GM21576 (cell line): ENCODE measurements at regions not wholly inside any gene's neighbourhood (a gene's known extent, or its start where the extent isn't known, plus 50 kb on each side); places are given as distances from the start of the nearest gene placed in this dataset.

Source experiments
- ATAC-seq: cut with Tn5 transposase; IDR thresholded peaks from one replicate; pipeline ENCODE4 v1.9.1; 2021; ENCODE audit warnings: mild to moderate bottlenecking, moderate library complexity; ENCODE audit not compliant: unreplicated experiment

DNA sequence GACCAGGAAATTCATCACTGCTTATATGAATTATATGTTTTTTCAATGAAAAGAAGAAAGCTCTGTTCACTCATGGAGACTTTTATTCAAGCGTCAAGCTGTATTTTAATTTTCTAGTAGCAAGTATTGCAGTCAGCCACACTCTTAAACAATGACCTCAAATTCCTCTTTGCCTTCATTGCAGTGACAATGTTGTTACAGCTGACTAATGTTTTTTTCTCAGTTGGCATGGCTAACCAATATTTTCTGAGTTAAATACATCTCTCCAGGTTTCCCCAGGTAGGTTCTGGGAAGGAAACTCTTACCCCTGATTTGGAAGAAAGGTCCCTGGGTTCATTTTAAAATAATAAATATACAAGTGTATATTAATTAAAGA, 241.5 kb downstream of the WDR11 start:
- no peak for ATAC-seq

DNA sequence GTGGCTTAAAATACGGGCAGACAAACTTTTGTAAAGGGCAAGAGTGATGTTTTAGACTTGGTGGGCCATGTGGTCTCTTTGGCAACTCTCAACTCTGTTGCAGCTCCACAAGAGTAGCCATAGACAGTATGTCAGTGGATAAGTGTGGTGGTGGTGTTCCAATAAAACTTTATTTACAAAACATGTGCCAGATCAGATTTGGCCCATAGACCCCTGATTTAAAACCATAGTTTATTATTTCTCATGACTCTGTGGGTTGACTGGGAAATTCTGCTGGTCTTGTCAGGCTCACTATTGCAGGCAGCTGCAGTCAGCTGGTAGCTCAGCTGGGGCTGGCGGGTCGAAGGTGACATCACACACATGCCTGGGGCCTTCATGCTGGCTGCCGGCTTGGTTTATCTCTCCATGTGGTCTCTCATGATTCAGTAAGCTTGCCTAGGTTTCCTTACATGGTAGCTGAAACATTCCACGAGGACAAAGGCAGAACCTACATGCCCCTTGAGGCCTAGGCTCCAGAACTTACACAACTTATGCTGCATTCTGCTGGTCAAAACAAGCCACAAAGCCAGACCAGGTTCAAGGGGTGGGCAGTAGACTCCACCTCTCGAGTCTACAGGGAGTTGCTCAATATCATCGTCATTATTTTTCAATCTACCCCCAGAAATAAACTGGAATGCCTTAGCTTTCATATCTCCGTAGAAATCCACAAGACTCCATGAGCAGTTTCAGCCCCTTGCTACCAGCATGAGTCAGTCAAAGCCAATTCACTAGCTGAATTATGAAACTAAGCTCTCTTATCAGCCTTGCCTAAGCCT, 245.7 kb downstream of the WDR11 start:
- no peak for ATAC-seq

DNA sequence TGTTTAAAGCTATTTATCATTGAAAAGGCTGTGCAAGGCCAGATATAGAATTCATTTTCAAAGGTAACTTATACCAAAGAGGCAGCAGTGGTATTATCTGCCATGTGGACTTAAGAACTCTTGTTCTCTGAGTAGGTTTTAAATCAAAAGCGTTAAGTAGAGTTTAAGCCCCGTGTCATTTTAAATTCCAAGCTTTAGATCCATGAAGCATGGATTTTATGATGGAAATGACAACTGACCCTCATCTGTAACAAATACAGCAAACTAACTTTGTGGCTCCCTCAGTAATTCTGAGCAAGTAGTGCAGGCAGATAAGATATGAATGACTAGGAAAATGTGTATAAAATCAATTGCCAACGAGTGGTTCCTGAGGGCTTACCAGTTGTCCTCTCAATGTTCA, 247.0 kb downstream of the WDR11 start:
- no peak for ATAC-seq

DNA sequence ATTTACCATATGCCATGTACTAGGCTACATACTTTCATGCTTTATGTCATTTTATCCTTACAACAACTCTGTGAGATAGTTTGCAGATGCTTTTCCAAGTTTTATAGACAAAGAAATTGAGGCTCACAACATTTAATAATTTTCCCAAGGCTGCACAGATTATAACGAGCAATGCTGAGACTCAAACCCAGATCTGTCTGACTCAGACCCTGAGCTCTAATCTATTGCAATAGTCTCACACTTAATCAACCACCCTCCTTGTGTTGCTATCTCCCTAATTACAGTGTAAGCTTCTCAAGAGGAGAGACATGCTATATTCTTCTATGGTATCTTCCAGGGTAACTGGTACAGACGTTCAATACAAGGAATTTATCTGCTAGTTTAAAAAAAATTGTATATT, 247.6 kb downstream of the WDR11 start:
- no peak for ATAC-seq

DNA sequence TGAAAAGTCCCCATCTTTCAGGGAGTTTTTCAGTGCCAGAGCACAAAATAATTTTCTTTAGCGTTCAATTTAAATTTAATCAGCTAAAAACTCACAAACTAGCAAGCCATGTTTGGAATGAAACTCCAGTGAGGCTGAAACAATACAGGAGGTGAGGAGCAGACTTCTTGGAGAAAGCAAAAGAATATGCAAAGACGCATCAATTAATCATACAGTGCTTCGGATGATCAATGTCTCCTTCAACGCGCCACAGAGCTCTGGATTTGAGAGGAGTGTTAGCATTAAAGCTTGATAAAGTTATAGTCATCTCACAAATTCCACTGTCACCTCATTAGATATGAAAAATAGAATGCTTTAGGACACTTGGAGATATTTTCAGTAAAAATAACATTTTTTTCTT, 248.0 kb downstream of the WDR11 start:
- no peak for ATAC-seq

DNA sequence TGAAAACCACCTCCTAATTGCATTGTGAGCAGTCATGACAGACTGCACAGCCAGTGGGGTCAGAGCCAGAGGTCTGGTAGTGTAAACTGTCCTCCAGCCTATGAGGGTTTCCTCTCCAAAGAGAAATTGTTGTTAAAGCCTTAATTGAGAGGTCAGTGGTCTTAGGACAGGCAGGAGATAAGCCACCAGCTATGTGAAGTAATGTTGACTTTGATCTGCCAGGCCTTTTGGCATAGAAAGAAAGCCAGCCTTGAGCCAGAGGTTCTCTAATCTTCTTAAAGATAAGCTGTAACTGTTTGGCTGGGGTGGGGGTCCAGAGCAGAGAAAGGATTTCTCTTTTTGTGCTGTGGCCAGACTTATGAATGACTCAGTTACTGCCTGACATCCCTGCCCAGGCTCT, 248.4 kb downstream of the WDR11 start:
- no peak for ATAC-seq

DNA sequence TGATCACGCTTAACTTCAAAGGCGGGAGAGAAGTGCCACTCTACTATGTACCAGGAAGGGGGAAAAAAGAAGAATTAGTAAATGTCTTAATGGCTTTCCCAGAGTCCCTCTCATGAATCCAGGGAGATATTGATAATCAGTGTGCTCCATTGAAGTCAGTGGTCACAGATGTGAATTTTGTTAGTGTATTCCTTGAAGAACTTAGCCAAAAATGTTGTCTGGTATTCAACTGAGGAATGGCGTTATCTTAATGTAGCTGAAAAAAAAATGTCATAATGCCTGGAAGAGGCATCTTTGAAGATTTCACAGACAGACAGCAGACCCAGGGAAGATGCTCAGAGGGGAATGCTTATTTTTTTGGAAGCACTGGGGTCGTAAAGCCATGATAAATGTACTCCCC, 250.4 kb downstream of the WDR11 start:
- no peak for ATAC-seq

DNA sequence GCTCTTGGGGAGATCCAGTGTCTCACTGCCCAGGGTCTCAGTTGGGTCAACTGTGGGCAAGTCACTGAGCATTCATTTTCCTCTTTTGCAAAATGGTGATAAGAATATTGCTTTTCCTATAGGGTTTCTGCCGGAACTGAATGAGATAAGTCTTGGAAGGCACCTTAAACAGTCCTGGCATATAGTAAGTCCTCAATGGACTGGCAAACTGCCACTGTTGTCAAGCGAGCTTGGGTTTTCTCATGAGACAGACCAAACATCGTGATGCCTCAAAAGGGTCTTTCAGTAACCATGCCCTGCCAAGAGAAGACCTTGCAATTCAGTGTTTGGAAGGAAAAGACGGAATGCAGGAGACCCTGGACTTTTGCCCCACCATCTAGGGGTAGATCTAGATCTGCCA, 251.5 kb downstream of the WDR11 start:
- ATAC-seq: no peak

DNA sequence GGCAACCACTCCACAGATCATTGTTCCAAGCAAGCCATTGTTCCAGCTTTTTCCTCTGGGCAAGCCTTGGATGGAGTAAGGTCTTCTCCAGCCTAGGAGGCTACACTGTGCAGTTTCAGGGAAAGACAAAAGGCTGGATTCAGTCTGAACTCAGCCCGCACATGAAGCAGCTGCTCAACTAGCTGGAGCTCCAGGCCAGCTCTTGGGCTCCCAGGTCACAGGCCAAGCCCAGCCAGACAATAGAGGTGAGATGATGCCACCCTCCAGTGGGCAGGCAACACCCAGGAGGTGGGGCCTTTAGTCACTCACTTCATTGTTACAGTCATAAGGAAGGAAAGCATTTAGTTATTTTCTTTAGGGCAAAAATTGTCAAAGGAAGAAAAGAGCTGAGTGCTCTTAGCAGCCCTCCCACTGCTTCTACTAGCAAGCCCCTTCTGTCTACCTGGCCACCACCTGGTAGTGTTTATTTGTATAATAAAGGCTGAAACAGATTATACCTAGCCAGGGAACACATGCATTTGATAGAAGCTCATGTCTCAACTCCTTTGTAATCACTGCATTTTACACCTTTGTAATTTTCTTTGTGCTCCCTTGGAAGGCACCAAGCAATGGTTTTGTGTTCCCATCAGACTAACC, 253.4 kb downstream of the WDR11 start:
- no peak for ATAC-seq

DNA sequence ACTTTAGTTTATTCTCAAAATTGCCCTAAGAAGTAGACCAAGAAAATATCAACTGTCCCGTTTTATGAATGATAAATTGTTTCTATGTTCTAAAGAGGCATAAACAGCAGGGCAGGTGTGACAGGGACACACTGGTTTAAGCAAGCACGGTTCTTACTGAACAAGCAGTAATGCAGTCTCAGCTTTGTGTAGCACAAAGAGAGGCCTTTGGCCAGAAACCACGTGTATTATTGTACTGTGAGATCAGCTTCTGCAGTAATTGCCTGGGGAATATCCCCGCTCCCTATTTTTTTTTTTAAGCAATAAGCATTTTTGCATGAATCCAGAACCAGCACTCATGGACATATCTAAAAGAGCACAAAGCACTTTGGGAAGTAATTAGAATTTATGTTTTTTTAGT, 255.4 kb downstream of the WDR11 start:
- ATAC-seq: no peak

DNA sequence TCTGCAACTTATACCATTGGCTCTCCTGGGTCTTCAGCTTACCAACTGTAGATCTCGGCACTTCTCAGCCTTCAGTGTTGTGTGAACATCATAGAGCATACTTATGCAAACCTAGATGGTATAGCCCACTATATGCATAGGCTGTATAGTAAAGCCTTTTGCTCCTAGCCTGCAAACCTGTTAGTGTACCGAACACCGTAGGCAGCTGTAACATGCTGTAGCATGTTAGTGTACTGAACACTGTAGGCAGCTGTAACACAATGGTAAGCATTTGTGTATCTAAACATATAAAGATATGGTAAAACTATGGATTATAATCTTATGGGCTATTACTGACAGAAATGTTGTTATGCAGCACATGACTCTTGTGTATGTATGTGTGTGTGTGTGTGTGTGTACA, 256.9 kb downstream of the WDR11 start:
- ATAC-seq: no peak

DNA sequence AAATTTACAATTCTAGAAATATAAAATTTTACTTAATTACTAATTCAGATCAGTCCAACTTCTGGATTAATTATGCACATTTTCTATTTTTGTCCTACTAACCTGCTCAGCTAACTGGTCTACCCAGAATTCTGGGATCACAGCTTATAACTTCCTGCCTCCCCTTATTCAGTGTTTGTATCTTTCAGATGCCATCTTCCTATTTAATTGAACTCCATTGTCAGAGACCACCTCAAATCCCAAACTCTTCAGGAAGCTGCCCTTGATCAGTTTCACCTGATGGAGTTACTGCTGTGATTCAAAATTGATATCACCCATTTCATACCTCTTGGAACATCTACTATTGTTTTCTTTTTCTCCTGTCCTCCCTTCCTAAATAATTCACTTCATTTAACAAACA, 259.2 kb downstream of the WDR11 start:
- ATAC-seq: no peak

DNA sequence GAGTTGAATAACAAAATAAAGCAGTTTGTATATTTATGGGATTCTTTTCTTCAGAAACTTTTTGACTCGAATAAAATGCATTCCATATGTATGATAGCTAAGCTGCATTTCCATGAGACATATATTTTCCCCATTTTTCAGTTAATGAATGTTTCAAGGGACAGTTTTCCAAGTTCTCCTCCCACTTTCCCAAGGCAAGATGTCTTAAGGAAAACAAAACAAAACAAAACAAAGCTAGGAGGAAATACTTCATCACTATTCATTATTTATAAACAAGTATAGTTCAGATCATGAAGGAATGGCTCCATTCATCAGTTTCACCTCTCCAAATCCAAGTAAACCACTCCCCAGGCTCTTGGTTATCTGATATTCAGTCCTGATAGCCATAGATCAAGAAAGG, 261.0 kb downstream of the WDR11 start:
- ATAC-seq: no peak

DNA sequence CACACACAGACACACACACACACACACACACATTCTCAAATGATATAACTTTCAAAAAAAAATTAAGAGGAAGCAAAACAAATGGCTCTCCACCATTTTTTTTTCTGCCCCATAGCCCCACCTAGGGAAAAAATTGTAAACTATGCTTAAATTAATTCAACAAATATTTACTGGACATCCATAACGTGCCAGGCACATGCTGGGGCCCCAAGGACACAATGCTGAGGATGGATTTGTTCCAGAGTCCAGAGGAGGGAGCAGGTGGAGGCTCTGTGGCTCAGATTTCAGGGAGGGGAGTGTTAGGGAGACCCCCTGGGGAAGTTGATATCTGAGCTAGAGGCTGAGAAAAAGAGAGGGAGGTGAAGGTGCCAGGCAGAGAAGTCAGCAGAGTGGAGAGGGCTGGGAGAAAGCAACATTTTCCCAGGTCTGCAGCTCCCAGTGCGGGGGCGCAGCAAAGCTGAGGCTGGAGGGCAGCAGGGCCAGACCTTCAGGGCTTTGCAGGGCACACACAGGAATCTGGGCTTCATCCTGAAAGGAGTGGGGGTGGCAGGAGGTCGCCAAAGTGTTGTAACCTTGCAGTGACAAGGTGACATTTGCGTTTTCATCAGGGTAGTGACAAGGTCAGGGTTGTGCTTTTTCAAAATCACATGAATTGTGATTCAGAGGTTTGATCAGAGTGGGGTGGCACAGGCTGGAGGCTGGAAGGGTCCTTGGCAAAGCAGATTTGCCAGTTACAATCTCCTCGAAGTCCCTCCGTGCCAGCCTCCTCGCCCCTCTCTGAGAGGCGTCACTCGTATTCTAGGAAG, 261.6 kb downstream of the WDR11 start:
- ATAC-seq: no peak

DNA sequence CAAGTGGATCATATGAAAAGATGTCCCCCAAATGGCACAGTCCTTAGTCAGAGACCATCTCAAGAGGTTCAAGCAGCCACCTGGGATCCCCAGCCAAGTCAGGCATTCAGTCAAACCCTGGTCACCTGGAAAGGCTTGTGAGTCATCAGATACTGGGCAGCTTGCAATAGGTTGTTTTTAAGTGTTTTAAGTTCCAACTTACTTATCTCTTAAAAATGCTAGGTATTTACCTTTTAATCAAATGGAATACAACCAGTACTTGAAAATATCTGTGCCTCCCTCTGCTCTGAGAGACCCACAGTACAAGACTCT, 262.2 kb downstream of the WDR11 start:
- no peak for ATAC-seq

DNA sequence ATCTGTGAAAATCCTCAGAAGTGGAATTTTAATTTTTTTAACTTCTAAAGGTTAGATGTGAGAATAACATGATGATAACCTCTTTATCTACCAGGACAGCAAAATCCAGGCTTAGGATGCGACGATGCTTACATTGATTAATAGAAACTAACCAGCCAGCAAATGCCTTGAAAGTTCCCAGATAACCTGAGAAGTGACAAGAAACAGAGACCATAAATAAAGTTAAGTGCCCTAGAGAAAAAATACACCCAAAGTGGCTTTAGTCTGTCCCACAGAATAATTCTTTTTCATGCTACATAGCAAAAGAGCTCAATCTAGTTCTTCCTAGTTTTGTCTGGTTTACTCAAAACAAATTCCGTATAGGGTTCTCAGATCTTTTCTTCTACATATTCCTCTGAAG, 262.7 kb downstream of the WDR11 start:
- ATAC-seq: no peak

DNA sequence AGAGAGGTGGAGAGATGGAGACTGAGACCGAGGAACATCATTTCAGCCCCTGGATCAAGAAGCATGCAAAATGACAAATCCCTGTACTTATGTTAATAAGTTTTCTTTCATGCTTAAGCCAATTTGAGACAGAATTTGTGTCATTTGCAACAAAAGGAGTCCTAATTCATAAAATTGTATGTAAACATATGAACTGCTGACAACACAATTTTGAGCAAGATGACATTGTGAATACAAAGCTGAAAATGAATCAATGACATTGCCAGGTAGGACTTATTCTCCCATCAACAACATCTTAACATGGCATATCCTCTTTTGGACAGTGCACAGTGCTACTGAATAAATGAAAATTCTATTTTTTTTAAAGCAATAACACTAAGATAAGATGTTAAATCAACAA, 264.0 kb downstream of the WDR11 start:
- no peak for ATAC-seq

DNA sequence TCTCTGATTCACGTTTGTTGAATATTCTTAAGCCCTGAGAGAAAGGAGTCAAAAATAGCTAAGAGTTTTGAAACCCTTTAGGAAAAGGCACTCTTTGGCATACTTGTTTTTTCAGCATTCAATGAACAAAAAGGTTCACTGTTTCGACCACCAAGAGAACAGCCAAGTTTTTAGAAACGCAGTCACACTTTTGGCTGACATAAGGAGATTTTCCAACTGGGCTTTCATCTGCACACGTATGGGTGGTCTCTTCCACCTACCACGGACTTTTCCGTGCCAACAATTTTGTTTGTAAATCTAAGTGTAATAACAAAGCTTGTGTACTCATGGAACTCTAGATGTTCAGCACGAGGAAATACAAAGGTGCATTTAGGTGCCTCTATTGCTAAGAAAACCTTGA, 270.3 kb downstream of the WDR11 start:
- no peak for ATAC-seq

DNA sequence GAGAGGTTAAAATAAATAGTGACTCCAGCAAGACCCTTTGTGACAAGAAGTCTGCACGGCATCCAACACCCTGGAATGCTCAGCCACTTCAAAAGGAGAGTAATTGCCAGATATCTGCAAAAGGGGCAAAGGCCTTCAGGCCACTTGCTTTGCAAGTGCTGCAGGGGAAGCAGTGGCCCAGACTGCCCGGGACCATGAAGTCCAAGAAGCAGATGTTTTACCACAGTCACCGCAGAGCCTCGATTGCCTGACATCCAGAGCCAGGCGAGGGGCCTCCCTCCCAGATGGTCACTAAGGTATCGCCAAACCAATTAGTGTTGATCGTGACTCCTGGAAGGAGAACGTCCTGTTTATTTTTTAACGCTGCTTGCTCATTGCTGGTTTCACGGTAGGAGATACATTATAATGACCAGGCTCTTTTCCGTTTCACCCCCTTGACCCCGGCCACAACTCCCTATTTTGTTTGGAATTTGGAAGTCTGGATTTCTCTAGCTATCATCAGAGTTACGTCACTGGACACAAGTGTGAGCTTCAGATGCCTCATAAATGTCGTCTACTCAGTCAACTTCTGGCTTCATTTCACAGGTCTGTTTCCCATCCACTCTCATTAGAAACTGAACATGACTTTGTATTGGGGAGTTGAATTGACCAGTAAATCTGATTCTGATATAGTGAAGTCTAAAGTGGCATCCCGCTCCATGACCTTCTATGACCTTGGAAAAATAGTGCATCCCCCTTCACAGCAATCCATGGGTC, 276.2 kb downstream of the WDR11 start:
- ATAC-seq: no peak

DNA sequence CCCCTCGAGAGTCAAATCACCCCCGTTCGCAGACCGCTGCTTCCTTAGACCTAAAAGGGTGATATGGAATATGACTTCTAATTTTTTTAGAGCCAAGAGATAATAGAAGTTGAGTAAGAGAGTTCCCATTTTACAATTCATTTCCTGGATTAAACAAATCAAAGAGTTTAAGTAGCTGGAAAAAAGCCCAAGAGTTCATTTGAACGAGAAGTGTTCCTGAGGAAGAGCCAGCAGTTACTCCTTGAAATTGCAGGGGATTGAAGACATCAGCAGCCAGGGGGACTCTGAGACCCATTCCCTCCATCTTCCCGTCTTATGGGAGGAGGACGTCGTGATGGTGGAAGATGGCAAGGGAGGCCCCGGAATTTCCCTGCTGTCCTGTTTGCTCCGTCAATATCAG, 277.0 kb downstream of the WDR11 start:
- no peak for ATAC-seq

DNA sequence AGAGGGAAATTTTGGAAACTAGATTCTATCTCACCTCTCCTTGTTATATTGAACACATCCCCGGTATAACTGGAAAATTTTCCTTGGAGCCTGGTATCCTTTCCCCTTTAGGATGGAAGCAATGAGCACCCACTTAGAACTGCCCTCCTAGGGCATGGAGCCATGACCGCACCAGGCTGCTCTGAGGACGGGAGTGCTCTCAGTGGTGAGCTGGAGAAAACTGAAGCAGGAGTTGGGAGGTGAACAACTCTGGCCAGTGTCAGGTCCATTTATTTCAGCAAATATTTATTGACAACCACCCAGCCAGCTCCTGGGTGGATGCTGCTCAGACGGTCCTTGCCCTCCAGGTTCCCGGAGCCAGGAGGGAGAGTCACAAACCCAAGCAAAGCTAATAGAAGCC, 278.1 kb downstream of the WDR11 start:
- no peak for ATAC-seq

DNA sequence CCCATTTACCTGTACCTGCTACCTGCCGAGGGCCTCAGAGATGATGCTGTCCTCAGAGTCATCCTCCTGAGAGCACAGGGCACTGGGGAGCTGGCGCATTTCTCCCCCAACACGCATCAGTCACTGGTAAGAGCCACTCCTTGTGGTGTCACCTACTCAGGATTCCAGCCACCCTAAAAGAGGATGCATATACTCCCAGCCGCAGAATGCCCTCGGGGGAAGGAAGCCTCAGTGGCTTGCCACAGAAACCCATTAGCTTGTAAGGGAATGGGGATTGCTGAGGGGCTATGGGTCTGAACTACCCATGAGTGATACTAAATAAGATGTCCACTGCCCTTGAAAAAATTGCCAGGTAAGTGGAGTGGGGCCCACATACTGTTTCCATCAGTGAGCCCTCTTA, 279.2 kb downstream of the WDR11 start:
- ATAC-seq: no peak
